DND-41 (cell line): ENCODE measurements at regions not wholly inside any gene's neighbourhood (a gene's known extent, or its start where the extent isn't known, plus 50 kb on each side); places are given as distances from the start of the nearest gene placed in this dataset.

Source experiments
- ATAC-seq: fragments of 200-7000 bp; cut with Tn5 transposase; 3 replicates; pipeline ENCODE4 v1.9.1; 2021; ENCODE audit warnings: low read depth; ENCODE audit not compliant: insufficient read depth
- DNase-seq: peaks from one replicate; pipeline ENCODE4 v3.0.0-alpha.2; 2020
- H2AFZ ChIP-seq: 2 replicates; pipeline ENCODE4 v1.6.0; 2012; ENCODE audit warnings: low read depth, low read length
- H3K27ac ChIP-seq: 2 replicates; pipeline ENCODE4 v1.5.1; 2012; ENCODE audit warnings: low read length, inconsistent platforms
- H3K27me3 ChIP-seq: fragments of 200-600 bp; sonication (generic); 2 replicates; pipeline ENCODE4 v1.6.0; 2012; ENCODE audit warnings: low read length, mild to moderate bottlenecking, inconsistent platforms; ENCODE audit not compliant: insufficient read depth, poor library complexity
- H3K36me3 ChIP-seq: 2 replicates; pipeline ENCODE4 v1.5.1; 2012; ENCODE audit warnings: low read length, inconsistent platforms; ENCODE audit not compliant: insufficient read depth
- H3K4me1 ChIP-seq: 2 replicates; pipeline ENCODE4 v1.5.1; 2012; ENCODE audit warnings: mild to moderate bottlenecking, low read length; ENCODE audit not compliant: insufficient read depth
- H3K4me2 ChIP-seq: 2 replicates; pipeline ENCODE4 v1.6.0; 2012; ENCODE audit warnings: mild to moderate bottlenecking, moderate library complexity, low read length, inconsistent platforms; ENCODE audit not compliant: insufficient read depth
- H3K4me3 ChIP-seq, 2 experiments: fragments of 200-600 bp in 1 of 2; shearing (Covaris generic) in 1 of 2; 2 replicates each; pipeline ENCODE4 v1.5.1; 2012 to 2016; ENCODE audit warnings: inconsistent platforms in 2 of 2, low read length in 2 of 2, mild to moderate bottlenecking in 2 of 2, low read depth in 1 of 2, moderate library complexity in 1 of 2
- H3K79me2 ChIP-seq: 2 replicates; pipeline ENCODE4 v1.6.0; 2012; ENCODE audit warnings: low read length, inconsistent platforms; ENCODE audit not compliant: insufficient read depth
- H3K9ac ChIP-seq: 2 replicates; pipeline ENCODE4 v1.6.0; 2012; ENCODE audit warnings: low read depth, mild to moderate bottlenecking, inconsistent platforms, low read length, moderate library complexity
- H3K9me3 ChIP-seq: 2 replicates; pipeline ENCODE4 v1.5.1; 2012; ENCODE audit warnings: low read length, moderate library complexity, mild to moderate bottlenecking, inconsistent platforms; ENCODE audit not compliant: insufficient read depth, severe bottlenecking
- H4K20me1 ChIP-seq: 2 replicates; pipeline ENCODE4 v1.6.0; 2012; ENCODE audit warnings: low read length; ENCODE audit not compliant: insufficient read depth
- CTCF ChIP-seq: IDR thresholded peaks from 2 replicates; pipeline ENCODE4 v1.5.1; 2012; ENCODE audit warnings: borderline replicate concordance, low read length, moderate library complexity, mild to moderate bottlenecking; ENCODE audit not compliant: poor library complexity, severe bottlenecking; ENCODE audit errors: extremely low read depth
- EZH2 ChIP-seq: IDR thresholded peaks from 3 replicates; pipeline ENCODE4 v1.6.1; 2012; ENCODE audit warnings: borderline replicate concordance, low read depth, mild to moderate bottlenecking, moderate library complexity, low read length, inconsistent platforms; ENCODE audit not compliant: severe bottlenecking

- Histone ChIP-seq H3K9me3 (no peaks in the 10 kb centered on the region), H3K4me1 (no peaks in the 10 kb centered on the region), H3K9ac (no peak overlapping the region), H4K20me1 (no peaks in the 10 kb centered on the region), H3K79me2 (no peaks in the 10 kb centered on the region), H3K4me2 (no peak overlapping the region), H2AFZ (no peak overlapping the region), H3K27me3 (no peaks in the 10 kb centered on the region), H3K27ac (no peak overlapping the region), H3K4me3 (no peak overlapping the region), H3K36me3 (no peaks in the 10 kb centered on the region)
- TF ChIP-seq CTCF (no peak), EZH2 (no peak)
- ATAC-seq (no peak), DNase-seq (no peak)
These were observed 70.6 kb upstream of the CAPRIN1 start for GRCh38 chr11:33980897-33981296.

GRCh38 chr11:33978376-33978775, 73.2 kb upstream of the CAPRIN1 start:
- Histone ChIP-seq H3K4me3 (no peak overlapping the region), H3K4me1 (no peaks in the 10 kb centered on the region), H3K9ac (no peak overlapping the region), H2AFZ (no peak overlapping the region), H3K36me3 (no peaks in the 10 kb centered on the region), H4K20me1 (no peaks in the 10 kb centered on the region), H3K27ac (no peak overlapping the region), H3K27me3 (peaks cover 5% of the 10 kb centered on the region), H3K79me2 (no peaks in the 10 kb centered on the region), H3K4me2 (no peak overlapping the region), H3K9me3 (no peaks in the 10 kb centered on the region)
- no peak for TF ChIP-seq CTCF
- no peak for TF ChIP-seq EZH2
- no peak for ATAC-seq
- DNase-seq = no peak

- Histone ChIP-seq H2AFZ (no peak overlapping the region), H3K4me2 (no peak overlapping the region), H3K36me3 (no peaks in the 10 kb centered on the region), H3K27me3 (peaks cover 5% of the 10 kb centered on the region), H3K4me3 (no peak overlapping the region), H3K9ac (no peak overlapping the region), H4K20me1 (no peaks in the 10 kb centered on the region), H3K79me2 (no peaks in the 10 kb centered on the region), H3K9me3 (no peaks in the 10 kb centered on the region), H3K27ac (no peak overlapping the region), H3K4me1 (no peaks in the 10 kb centered on the region)
- ATAC-seq (no peak), DNase-seq (no peak)
- TF ChIP-seq EZH2 = no peak
These were observed 73.9 kb upstream of the CAPRIN1 start for GRCh38 chr11:33977676-33978075.

- H3K9ac ChIP-seq = no peak overlapping the region
- no peak for ATAC-seq
- no peak overlapping the region for H3K4me2 ChIP-seq
- peaks cover 5% of the 10 kb centered on the region for H3K27me3 ChIP-seq
- DNase-seq = no peak
- no peak for TF ChIP-seq EZH2
- no peak for TF ChIP-seq CTCF
- H3K9me3 ChIP-seq = no peaks in the 10 kb centered on the region
- H3K4me1 ChIP-seq = no peaks in the 10 kb centered on the region
- no peaks in the 10 kb centered on the region for H4K20me1 ChIP-seq
- no peaks in the 10 kb centered on the region for H3K36me3 ChIP-seq
- no peak overlapping the region for H3K27ac ChIP-seq
- no peak overlapping the region for H2AFZ ChIP-seq
- no peak overlapping the region for H3K4me3 ChIP-seq
- H3K79me2 ChIP-seq = no peaks in the 10 kb centered on the region
These were observed 74.9 kb upstream of the CAPRIN1 start for GRCh38 chr11:33976495-33977199.
